Mucosa of stomach (tissue), 1 donor: ENCODE measurements at regions not wholly inside any gene's neighbourhood (a gene's known extent, or its start where the extent isn't known, plus 50 kb on each side); places are given as distances from the start of the nearest gene placed in this dataset.

Source experiments
- H3K27me3 ChIP-seq: one replicate; pipeline ENCODE4 v1.7.0; 2013; ENCODE audit warnings: mild to moderate bottlenecking, low read length; ENCODE audit not compliant: control insufficient read depth, insufficient read depth
- H3K36me3 ChIP-seq: one replicate; pipeline ENCODE4 v1.7.0; 2013; ENCODE audit warnings: low read length; ENCODE audit not compliant: control insufficient read depth, insufficient read depth
- H3K4me1 ChIP-seq: one replicate; pipeline ENCODE4 v1.7.0; 2013; ENCODE audit warnings: mild to moderate bottlenecking, low read length; ENCODE audit not compliant: control insufficient read depth, insufficient read depth
- H3K4me3 ChIP-seq: one replicate; pipeline ENCODE4 v1.7.0; 2013; ENCODE audit warnings: low read length
- H3K9ac ChIP-seq: one replicate; pipeline ENCODE4 v1.7.0; 2013; ENCODE audit warnings: mild to moderate bottlenecking, low read length, moderate library complexity
- H3K9me3 ChIP-seq: one replicate; pipeline ENCODE4 v1.7.0; 2013; ENCODE audit warnings: mild to moderate bottlenecking, low read length, moderate library complexity; ENCODE audit not compliant: control insufficient read depth
- donor health status: Pancreatic carcinoma.

DNA sequence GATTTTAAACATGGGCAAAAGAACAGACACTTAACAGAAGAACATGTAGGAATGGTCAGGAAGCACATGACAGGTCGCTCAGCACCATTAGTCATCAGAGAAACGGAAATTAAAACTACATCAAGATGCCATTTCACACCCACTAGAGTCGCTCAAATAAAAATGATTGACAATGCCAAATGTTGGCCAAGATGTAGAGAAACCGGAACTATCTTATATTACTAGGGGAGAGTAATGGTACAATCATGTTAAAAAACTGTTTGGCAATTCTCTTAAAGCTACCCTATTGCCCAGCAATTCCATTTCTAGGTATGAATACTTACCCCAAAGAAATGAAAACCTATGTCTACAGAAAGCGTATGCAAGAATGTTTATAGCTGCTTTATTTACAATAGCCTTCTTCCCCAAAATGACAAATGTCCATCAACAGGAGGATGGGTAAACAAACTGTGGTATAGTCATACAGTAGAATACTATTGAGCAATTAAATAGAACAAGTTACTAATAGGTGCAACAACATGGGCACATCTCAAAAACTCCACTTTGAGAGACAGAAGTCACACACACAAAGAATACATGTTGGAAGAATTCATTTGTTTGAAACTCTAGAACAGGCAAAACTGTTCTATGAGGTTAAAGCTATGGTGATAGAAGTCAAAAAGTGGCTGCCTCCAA, 92.8 kb downstream of the ETS2 start:
- Histone ChIP-seq H3K9me3 (no peaks in the 10 kb centered on the region), H3K27me3 (no peaks in the 10 kb centered on the region)

DNA sequence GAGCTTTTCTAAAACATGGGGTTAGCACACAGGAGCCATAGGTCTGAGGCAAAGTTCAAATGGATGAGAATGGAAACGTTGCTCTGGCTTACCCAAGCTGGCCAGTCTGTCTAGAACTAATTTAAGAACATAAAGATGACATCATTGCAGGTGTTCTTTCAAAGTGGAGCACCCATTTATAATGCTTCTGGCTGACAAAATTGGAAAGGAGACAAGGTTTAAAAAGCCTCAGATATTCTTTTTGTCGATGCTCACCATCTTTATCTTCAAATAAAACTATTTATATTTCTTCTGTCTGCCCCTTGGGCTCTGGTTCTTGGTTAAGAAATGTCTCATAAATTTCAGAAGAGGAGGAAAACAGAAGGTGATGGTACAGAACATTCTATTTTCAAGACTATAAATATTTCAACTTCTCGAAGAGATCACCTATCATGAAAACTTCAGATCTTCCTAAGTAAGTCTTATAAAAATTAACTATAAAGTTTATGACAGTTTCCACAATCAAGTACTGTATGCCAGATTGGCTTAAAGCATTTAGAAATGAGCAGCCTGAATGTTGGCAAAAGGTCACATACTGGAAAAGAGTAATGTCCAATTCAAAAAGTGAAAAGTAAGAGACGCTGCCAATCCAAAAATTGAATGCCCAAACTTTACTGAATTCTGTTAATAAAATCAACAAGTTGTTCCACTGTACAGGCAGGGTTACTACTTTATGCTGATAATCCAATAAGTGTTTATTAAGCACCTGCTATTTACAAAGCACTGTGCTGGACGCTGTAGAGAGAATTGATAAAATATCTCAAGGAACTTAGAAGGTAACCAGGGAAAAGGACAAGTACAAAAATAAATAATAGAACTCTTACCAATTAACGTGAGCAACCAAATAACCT, 92.0 kb downstream of the ETS2 start:
- no peaks in the 10 kb centered on the region for H3K4me1 ChIP-seq
- no peaks in the 10 kb centered on the region for H3K27me3 ChIP-seq
- no peak overlapping the region for H3K4me3 ChIP-seq
- no peak overlapping the region for H3K9ac ChIP-seq
- no peaks in the 10 kb centered on the region for H3K36me3 ChIP-seq
- no peaks in the 10 kb centered on the region for H3K9me3 ChIP-seq

More for the DNA sequence above, 92.8 kb downstream of the ETS2 start:
- H3K4me3 ChIP-seq: no peak overlapping the region
- H3K4me1 ChIP-seq: no peaks in the 10 kb centered on the region
- no peak overlapping the region for H3K9ac ChIP-seq
- H3K36me3 ChIP-seq: no peaks in the 10 kb centered on the region

DNA sequence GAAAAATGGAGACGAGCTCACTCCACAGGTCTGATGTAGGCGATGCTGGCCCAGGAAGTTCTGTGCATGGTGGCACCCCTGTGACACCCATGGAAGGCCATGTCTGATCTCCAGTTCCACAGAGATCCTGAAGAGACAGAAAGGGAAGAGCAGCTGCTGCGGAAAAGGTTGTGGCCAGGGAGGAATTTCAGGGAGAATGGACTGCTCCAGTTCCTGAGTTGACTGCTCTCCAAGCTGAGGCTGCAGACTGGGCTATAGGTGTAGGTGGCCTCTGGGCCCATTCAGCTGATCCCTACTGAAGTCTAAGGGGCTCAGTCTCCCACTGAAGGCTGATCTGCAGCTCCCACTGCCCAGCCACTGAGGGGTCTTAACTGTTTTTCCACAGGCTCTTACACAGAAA, 89.2 kb downstream of the ETS2 start:
- H3K27me3 ChIP-seq: no peaks in the 10 kb centered on the region
- H3K4me3 ChIP-seq: no peak overlapping the region
- H3K9me3 ChIP-seq: no peaks in the 10 kb centered on the region
- H3K4me1 ChIP-seq: no peaks in the 10 kb centered on the region
- H3K36me3 ChIP-seq: no peaks in the 10 kb centered on the region
- H3K9ac ChIP-seq: no peak overlapping the region

DNA sequence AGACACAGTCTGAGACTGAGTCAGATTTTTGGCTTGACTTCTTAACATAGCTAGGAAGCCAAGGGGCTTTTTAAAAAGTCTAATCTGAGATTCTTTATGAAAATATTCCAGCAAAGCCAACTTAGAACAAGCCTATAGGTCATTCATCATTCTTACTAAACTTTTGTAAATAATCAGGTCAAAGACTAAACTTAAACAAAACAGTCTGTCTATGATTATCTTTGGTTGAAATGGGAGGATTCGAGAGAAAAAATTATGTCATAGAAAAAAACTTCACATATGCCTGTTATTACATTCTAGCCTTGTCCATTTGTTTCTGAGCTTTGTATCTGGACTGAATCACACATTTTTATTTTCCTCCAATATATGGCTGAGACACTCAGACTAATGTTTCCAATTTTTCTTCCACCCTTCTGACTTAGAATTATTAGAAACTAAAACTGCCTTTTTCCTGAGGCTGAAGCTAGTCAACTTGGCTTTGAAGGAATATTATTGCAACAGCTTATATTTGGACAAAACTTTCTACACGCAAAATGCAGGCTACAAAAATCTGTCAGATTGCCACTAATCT, 83.3 kb downstream of the ETS2 start:
- Histone ChIP-seq H3K36me3 (no peaks in the 10 kb centered on the region), H3K27me3 (no peaks in the 10 kb centered on the region), H3K9me3 (no peaks in the 10 kb centered on the region), H3K4me3 (no peak overlapping the region), H3K9ac (no peak overlapping the region), H3K4me1 (no peaks in the 10 kb centered on the region)

DNA sequence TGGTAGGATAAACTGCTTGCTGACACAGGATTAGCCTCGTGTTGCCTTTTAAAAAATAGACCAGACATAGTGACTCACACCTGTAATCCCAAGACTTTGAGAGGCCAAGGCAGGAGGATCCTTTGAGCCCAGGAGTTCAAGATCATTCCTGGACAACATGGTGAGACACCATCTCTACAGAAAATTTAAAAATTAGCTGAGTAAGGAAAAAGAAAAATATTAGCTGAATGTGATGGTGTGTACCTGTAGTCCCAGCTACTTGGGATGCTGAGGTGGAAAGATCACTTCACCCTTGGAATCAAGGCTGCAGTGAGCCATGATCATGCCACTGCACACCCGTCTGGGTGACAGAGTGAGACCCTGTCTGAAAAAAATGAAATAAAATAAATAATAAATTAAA, 82.0 kb downstream of the ETS2 start:
- H3K9ac ChIP-seq: no peak overlapping the region
- H3K4me3 ChIP-seq: no peak overlapping the region
- no peaks in the 10 kb centered on the region for H3K4me1 ChIP-seq
- no peaks in the 10 kb centered on the region for H3K27me3 ChIP-seq
- no peaks in the 10 kb centered on the region for H3K36me3 ChIP-seq
- no peaks in the 10 kb centered on the region for H3K9me3 ChIP-seq

DNA sequence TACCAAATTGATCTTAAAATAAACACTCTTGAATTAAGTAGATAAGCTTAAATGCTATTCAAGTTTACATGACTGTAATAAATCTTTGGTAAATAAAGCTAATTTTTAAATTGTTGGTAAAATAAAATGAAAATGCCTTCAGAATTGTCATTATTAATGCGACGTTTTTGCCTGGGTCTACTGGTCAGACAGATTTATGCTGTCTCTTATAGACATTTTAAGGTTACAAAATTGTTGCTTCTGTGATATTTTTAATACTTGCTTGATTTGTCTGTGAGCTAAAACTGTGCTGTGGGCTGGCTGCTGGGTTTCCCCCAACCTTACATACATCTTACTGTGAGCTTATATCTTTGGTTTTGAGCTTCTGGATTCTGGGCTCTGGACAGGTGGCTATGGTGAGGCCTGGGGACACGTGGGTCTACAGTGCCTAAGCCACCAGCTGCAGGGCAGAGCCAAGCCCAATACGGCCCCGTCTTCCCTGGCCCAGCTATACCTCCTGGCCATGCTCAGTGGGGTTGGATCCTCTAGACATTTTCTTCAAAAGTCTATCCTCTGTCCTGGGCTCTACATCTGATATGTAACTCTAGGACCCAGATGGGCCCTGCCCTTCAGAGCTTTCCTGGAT, 81.4 kb downstream of the ETS2 start:
- Histone ChIP-seq H3K36me3 (no peaks in the 10 kb centered on the region), H3K4me3 (no peak overlapping the region), H3K9me3 (no peaks in the 10 kb centered on the region), H3K4me1 (no peaks in the 10 kb centered on the region), H3K9ac (no peak overlapping the region), H3K27me3 (no peaks in the 10 kb centered on the region)

DNA sequence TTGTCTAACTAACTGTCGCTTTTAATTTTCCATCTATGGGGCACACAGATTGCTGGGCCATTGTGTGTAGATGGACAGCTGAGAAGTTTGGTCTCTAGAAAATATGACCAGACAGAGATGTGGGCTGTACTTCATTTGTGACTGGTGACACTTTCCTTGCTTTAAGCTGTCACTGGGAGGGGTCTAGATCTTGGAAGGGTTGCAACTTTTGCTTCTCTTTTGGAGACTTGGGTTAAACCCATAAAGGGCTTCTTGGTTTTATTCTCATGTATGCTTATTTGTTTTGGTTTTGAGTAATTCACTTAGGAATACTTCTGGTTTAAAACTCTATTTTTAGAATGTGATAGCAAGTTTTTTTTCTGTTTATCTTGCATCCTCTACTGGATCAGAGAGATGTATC, 80.2 kb downstream of the ETS2 start:
- Histone ChIP-seq H3K9me3 (no peaks in the 10 kb centered on the region), H3K27me3 (no peaks in the 10 kb centered on the region), H3K4me3 (no peak overlapping the region), H3K36me3 (no peaks in the 10 kb centered on the region), H3K4me1 (no peaks in the 10 kb centered on the region), H3K9ac (no peak overlapping the region)

DNA sequence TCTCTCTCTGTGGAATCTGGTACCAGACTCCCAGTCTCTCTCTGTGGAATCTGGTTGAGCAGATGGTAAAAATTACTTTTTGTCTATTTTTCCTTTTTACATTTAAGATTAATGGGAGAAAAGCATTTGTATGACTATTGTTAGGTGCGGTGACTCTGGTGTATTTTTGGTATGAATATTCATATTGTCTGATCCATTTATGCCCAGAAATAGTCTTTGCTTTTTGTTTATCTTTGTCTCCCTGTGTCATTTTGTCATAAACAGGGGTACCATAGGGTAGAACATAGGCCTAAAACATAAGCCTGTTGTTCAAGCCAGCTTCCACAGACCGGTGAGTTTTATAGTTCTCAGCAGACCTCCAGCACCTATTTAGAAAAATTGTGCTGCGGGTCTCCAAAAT, 78.7 kb downstream of the ETS2 start:
- Histone ChIP-seq H3K4me1 (no peaks in the 10 kb centered on the region), H3K9ac (no peak overlapping the region), H3K36me3 (no peaks in the 10 kb centered on the region), H3K9me3 (no peaks in the 10 kb centered on the region), H3K4me3 (no peak overlapping the region), H3K27me3 (no peaks in the 10 kb centered on the region)

DNA sequence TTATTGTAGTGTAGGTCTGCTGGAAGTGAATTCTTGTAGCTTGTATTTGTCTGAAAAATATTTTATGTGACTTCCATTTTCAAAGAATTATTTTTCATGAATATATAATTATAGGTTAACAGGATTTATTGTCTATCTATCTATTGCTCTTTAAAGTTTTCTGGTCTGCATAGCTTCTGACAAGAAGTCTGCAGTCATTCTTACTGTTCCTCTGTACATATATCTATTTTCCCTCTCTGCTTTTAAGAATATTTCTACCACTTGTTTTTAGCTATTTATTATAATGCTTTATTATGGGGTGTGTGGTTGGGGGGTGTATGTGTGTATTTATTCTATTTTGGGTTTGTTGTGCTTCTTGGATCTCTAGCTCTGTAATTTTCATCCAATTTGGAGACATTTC, 77.4 kb downstream of the ETS2 start:
- Histone ChIP-seq H3K4me3 (no peak overlapping the region), H3K4me1 (no peaks in the 10 kb centered on the region), H3K9ac (no peak overlapping the region), H3K36me3 (no peaks in the 10 kb centered on the region), H3K27me3 (no peaks in the 10 kb centered on the region), H3K9me3 (no peaks in the 10 kb centered on the region)

DNA sequence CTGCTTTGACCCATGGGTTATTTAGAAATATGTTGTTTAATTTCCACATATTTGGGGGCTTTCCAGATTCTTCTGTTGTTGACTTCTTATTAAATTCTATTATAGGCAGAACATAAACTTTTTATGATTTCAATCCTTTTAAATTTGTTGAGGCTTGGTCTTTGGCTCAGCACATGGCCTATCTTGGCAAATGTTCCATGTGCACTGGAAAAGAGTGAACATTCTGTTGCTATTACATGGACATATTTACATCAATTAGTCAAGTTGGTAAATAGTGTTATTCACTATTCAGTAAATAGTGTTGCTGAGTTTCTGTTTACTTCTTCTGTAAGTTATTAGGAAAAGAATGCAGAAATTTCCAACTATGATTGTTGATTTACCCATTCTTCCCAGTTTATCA, 75.4 kb downstream of the ETS2 start:
- Histone ChIP-seq H3K36me3 (no peaks in the 10 kb centered on the region), H3K4me3 (no peak overlapping the region), H3K27me3 (no peaks in the 10 kb centered on the region), H3K4me1 (no peaks in the 10 kb centered on the region), H3K9ac (no peak overlapping the region), H3K9me3 (no peaks in the 10 kb centered on the region)

DNA sequence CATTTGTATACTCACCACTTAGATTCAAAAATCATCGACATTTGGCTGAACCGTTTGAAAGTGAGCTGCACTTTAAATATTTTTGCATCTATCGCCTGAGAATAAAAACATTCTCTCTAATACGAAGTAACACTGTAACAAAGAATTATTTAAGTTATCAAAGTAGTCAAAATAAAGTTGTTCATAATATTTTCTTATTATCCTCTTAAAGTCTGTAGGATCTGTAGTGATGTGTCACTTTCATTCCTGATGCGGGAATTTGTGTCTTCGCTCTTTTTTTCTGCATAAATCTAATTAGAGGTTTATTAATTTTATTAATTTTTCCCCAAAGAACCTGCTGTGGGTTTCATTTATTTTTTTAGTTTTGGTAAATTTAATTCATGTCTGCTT, 74.8 kb downstream of the ETS2 start:
- Histone ChIP-seq H3K36me3 (no peaks in the 10 kb centered on the region), H3K4me1 (no peaks in the 10 kb centered on the region), H3K4me3 (no peak overlapping the region), H3K9ac (no peak overlapping the region), H3K9me3 (no peaks in the 10 kb centered on the region), H3K27me3 (no peaks in the 10 kb centered on the region)
